ENCODE measurements at regions not wholly inside any gene's neighbourhood (a gene's known extent, or its start where the extent isn't known, plus 50 kb on each side); places are given as distances from the start of the nearest gene placed in this dataset.

DNA sequence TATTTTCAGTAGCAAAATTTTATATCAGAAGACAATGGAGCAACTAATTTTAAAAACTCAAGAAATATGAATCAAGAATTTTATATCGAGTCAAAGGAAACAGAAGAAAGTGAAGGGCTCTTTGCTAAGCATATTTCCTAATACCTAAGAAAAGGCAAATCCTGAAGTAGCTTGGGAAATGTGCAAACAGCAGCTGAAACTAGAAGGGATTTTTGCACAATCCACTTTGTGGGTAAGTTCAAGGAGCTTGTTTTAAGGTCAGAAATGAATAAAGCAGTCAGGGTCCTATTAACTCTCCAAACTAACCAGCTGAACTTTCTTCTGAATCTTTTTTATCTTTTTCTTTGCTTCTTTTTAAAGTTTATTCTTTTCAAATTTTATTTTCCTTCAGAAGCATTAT, 500.9 kb upstream of the CXorf51A start:
- Mint-ChIP-seq H3K27me3 (ENCODE audit: insufficient read depth, unreplicated experiment) (no peaks in the 10 kb centered on the region), H3K4me3 (ENCODE audit: unreplicated experiment) (no peak overlapping the region), H3K4me1 (ENCODE audit: insufficient read depth, unreplicated experiment) (no peaks in the 10 kb centered on the region), H3K36me3 (ENCODE audit: insufficient read depth, unreplicated experiment) (peaks cover 6% of the 10 kb centered on the region), H3K9me3 (ENCODE audit: unreplicated experiment) (peaks cover 22% of the 10 kb centered on the region), H3K27ac (ENCODE audit: low read depth, unreplicated experiment) (no peak overlapping the region)
- intact Hi-C loops (cut with micrococcal nuclease), result no loop called here
- no peak for DNase-seq (ENCODE audit: unreplicated experiment)
- CTCF ChIA-PET, result interaction anchor here (0.7 kb wide), 1 partner anchor 27 kb away, joined by 3 read pairs; no protein-coding TSS in a partner anchor
- TF ChIP-seq CTCF (IDR thresholded peaks at IDR 0.05; ENCODE audit: unreplicated experiment), result no peak
- POLR2A ChIA-PET, result no interaction called here
- no TSS peak for BruUV-seq (replicated peaks)
